Mesothelial cell of epicardium (in vitro differentiated cells): ENCODE measurements at regions not wholly inside any gene's neighbourhood (a gene's known extent, or its start where the extent isn't known, plus 50 kb on each side); places are given as distances from the start of the nearest gene placed in this dataset.

Experiments
- DNase-seq, 2 experiments: peaks; one replicate each; pipeline ENCODE4 v3.0.0; 2021; ENCODE audit warnings: low spot score in 2 of 2; ENCODE audit not compliant: unreplicated experiment in 2 of 2
- H3K27ac Mint-ChIP-seq: 2 replicates; pipeline ENCODE4 v1.8.0; 2021; ENCODE audit warnings: mixed read lengths
- H3K27me3 Mint-ChIP-seq: 2 replicates; pipeline ENCODE4 v1.8.0; 2021; ENCODE audit warnings: low read depth, mixed read lengths
- H3K36me3 Mint-ChIP-seq: 2 replicates; pipeline ENCODE4 v1.8.0; 2021; ENCODE audit warnings: mixed read lengths
- H3K4me1 Mint-ChIP-seq: 2 replicates; pipeline ENCODE4 v1.8.0; 2021; ENCODE audit warnings: mixed read lengths
- H3K4me3 Mint-ChIP-seq: 2 replicates; pipeline ENCODE4 v1.8.0; 2021; ENCODE audit warnings: mild to moderate bottlenecking, moderate library complexity, mixed read lengths
- H3K9me3 Mint-ChIP-seq: 2 replicates; pipeline ENCODE4 v1.8.0; 2021; ENCODE audit warnings: mixed read lengths
- TF ChIP-seq, protein P1 (sequence below): fragments of 200-600 bp; sonication (generic); IDR thresholded peaks from one replicate; pipeline ENCODE4 v1.5.0; 2021; ENCODE audit warnings: antibody characterized with exemption; ENCODE audit not compliant: unreplicated experiment

DNA sequence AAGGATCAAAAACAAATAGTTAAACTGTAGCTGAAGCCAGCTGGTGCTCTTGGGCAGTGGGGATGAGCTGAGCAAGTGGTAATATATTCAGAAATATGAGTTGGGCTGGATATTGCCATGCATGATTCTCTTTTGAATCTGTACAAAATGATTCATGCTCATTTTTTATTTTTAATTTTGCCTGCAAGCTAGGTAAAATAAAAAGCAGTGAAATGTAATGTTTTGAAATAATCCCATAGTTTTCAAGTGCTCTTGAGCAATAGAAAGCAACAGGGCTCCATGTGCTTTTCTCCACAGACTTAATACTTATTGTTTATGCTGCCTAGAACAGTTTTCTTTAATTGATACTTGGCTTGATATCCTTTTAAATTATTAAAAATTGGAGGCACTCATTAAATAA is 489.3 kb downstream of the TLE4 start:
- Mint-ChIP-seq H3K9me3 (peaks cover 27% of the 10 kb centered on the region), H3K27me3 (peaks cover 30% of the 10 kb centered on the region), H3K27ac (no peak overlapping the region), H3K4me1 (peaks cover 11% of the 10 kb centered on the region), H3K36me3 (peaks cover 4% of the 10 kb centered on the region), H3K4me3 (no peak overlapping the region)
- TF ChIP-seq, protein P1, sequence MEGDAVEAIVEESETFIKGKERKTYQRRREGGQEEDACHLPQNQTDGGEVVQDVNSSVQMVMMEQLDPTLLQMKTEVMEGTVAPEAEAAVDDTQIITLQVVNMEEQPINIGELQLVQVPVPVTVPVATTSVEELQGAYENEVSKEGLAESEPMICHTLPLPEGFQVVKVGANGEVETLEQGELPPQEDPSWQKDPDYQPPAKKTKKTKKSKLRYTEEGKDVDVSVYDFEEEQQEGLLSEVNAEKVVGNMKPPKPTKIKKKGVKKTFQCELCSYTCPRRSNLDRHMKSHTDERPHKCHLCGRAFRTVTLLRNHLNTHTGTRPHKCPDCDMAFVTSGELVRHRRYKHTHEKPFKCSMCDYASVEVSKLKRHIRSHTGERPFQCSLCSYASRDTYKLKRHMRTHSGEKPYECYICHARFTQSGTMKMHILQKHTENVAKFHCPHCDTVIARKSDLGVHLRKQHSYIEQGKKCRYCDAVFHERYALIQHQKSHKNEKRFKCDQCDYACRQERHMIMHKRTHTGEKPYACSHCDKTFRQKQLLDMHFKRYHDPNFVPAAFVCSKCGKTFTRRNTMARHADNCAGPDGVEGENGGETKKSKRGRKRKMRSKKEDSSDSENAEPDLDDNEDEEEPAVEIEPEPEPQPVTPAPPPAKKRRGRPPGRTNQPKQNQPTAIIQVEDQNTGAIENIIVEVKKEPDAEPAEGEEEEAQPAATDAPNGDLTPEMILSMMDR: no peak
- no peak for DNase-seq

DNA sequence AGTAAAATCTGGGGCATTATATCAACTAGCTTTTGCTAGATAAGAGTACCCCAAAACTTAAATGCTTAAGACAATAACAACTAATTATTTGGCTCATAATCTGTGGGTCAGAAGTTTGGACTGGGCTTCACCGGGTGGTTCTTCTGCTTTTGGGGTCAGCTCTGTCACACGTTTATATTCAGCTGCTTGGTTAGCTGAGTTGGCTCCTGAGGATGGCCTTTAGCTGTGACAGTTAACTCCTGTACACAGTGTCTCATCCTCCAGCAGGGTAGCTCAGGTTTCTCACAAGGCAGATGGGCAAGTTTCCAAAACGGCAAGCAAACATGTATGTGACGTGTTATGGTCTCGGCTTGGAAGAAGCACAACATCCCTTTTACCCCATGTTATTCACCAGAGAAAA is 488.2 kb downstream of the TLE4 start:
- Mint-ChIP-seq H3K36me3 (peaks cover 4% of the 10 kb centered on the region), H3K4me3 (no peak overlapping the region)

DNA sequence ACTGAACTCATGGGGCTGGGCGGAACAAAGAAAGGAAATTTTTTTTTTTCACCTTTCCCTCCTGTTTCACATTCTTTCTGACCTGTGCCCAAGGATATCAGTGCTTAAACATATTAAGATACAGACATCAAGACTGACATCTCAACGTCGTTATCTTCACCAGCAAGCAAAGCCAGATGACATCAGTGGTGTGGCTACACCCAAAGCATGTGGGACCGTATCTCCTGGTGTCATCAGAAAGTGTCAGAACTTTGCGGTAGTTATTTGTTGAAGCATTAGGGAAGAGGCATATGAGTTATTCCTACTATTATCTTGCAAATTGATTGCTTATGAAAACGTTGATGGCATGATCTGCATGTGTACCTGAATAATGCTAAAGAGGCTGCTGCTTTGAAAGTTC is 487.4 kb downstream of the TLE4 start:
- no peak for DNase-seq
- Mint-ChIP-seq H3K27ac (no peak overlapping the region), H3K9me3 (peaks cover 38% of the 10 kb centered on the region), H3K36me3 (peaks cover 4% of the 10 kb centered on the region), H3K4me3 (no peak overlapping the region), H3K27me3 (peaks cover 16% of the 10 kb centered on the region), H3K4me1 (peaks cover 11% of the 10 kb centered on the region)
- TF ChIP-seq, protein P1: no peak

More for the DNA sequence above, 488.2 kb downstream of the TLE4 start:
- TF ChIP-seq, protein P1: no peak
- peaks cover 35% of the 10 kb centered on the region for H3K9me3 Mint-ChIP-seq
- H3K27me3 Mint-ChIP-seq: peaks cover 21% of the 10 kb centered on the region
- H3K27ac Mint-ChIP-seq: no peak overlapping the region
- DNase-seq: no peak
- H3K4me1 Mint-ChIP-seq: peaks cover 11% of the 10 kb centered on the region

DNA sequence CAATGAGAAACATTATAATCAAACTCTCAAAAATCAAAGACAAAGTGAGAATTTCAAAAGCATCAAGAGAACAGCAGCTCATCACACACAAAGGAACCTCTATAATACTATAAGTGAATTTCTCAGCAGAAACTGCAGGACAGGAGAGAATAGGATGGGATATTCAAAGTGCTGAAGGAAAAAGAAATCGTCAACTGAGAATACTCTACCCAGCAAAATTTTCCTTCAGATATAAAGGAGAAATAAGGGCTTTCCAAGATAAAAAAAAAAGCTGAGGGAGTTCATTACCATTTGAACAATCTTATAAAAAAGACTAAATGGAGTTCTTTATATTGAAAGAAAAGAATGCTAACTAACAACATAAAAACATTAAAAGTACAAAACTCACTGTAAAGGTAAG is 481.1 kb downstream of the TLE4 start:
- H3K36me3 Mint-ChIP-seq: peaks cover 9% of the 10 kb centered on the region
- peaks cover 10% of the 10 kb centered on the region for H3K4me1 Mint-ChIP-seq
- TF ChIP-seq, protein P1: no peak
- H3K27me3 Mint-ChIP-seq: no peaks in the 10 kb centered on the region
- no peak for DNase-seq
- H3K9me3 Mint-ChIP-seq: peaks cover 49% of the 10 kb centered on the region
- no peak overlapping the region for H3K27ac Mint-ChIP-seq
- H3K4me3 Mint-ChIP-seq: no peak overlapping the region

DNA sequence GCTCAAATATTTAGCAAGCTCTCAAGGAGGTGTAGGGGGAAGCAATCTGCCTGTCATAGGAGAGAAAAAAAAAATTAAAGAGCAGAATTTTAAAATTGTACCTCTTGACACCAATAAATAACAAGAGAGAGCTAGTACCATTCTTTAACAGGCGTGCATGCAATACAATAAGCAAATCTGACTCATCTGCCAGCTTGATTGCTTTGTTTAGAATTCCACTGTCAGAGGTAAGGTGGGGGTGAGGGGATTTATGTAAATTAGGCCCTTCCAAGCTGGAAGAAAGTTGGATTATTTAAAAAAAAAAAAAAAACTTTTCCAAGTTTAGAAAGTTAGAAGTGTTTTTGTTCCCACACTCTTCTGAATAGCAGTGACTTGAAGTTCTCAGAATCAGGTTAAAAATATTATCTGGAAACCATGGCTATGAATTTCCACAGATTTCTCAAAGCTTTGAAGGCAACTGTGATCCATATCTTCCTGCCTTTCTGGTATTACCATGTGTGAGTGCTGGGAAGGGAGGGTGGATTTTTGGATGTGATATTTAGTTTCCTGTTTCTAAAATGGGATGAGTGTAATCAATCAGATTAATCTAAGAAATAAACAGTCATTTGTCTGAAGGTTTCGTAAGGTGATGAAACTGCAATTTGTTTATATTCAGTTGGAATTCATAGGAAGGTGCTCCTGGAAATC is 477.5 kb downstream of the TLE4 start:
- H3K9me3 Mint-ChIP-seq: peaks cover 27% of the 10 kb centered on the region
- H3K4me3 Mint-ChIP-seq: no peak overlapping the region
- no peak overlapping the region for H3K27ac Mint-ChIP-seq
- peaks cover 10% of the 10 kb centered on the region for H3K4me1 Mint-ChIP-seq
- DNase-seq: no peak
- no peaks in the 10 kb centered on the region for H3K27me3 Mint-ChIP-seq
- H3K36me3 Mint-ChIP-seq: peaks cover 9% of the 10 kb centered on the region
- TF ChIP-seq, protein P1: no peak

DNA sequence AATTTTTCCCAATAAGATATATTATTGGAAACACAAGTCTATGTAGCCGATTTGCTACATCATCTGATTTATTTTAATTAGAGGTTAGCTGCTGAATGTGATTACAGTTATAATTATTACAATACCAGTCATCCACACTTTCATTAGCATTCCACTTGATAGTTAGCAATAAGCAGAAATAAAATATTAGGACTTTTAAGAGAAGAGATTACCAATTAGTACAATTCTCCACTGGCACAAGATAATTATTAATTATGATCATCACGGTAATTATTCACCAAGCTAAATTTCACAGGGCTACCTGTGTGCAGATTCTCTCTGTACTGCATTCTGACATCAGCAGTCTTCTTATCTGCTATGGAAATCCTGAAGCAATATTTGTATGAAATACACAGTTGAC is 474.7 kb downstream of the TLE4 start:
- Mint-ChIP-seq H3K4me1 (peaks cover 10% of the 10 kb centered on the region), H3K9me3 (peaks cover 3% of the 10 kb centered on the region), H3K4me3 (no peak overlapping the region), H3K36me3 (no peaks in the 10 kb centered on the region), H3K27ac (no peak overlapping the region), H3K27me3 (no peaks in the 10 kb centered on the region)
- TF ChIP-seq, protein P1: no peak
- no peak for DNase-seq
